BE2C (cell line): ENCODE measurements at regions not wholly inside any gene's neighbourhood (a gene's known extent, or its start where the extent isn't known, plus 50 kb on each side); places are given as distances from the start of the nearest gene placed in this dataset.

Experiments
- DNase-seq: peaks from one replicate; pipeline ENCODE4 v3.0.0-alpha.2; 2020
- H3K27me3 ChIP-seq: fragments of 250-450 bp; sonication (Bioruptor Pico); 2 replicates; pipeline ENCODE4 v1.5.1; 2020; ENCODE audit warnings: mild to moderate bottlenecking
- H3K36me3 ChIP-seq: fragments of 250-450 bp; sonication (Bioruptor Pico); 2 replicates; pipeline ENCODE4 v1.5.1; 2020; ENCODE audit warnings: mild to moderate bottlenecking
- H3K4me1 ChIP-seq: fragments of 250-450 bp; sonication (Bioruptor Pico); 2 replicates; pipeline ENCODE4 v1.5.1; 2020
- H3K4me3 ChIP-seq: 2 replicates; pipeline ENCODE4 v1.5.1; 2011; ENCODE audit warnings: low read depth, low read length
- H3K9me3 ChIP-seq: fragments of 250-450 bp; sonication (Bioruptor Pico); 2 replicates; pipeline ENCODE4 v1.5.1; 2020
- TF ChIP-seq, protein P1 (sequence below): IDR thresholded peaks from 2 replicates; pipeline ENCODE4 v1.5.1; 2012; ENCODE audit warnings: mild to moderate bottlenecking, low read depth, low read length

DNA sequence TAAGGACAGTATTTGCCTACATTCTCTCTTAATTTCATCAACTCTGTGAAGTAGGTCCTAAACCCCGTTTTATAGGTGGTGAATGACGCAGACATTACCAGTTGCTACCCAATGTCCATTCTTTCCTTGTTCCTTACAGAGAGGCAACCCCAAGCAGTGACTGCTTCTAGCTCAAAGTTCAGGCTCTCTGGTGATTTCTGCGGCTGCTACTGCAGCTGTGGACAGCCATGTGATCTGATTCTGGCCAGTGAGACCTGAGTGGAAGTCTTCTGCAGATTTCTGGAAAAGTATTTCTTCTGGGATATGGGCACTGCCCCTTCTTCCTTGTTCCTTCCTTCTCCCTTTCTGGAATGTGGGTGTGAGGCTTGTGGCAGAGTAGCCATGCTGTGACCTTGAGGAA, 82.9 kb downstream of the ARF6 start:
- Histone ChIP-seq H3K9me3 (no peaks in the 10 kb centered on the region), H3K27me3 (no peaks in the 10 kb centered on the region), H3K4me1 (peaks cover 25% of the 10 kb centered on the region), H3K36me3 (no peaks in the 10 kb centered on the region), H3K4me3 (no peak overlapping the region)
- TF ChIP-seq, protein P1, sequence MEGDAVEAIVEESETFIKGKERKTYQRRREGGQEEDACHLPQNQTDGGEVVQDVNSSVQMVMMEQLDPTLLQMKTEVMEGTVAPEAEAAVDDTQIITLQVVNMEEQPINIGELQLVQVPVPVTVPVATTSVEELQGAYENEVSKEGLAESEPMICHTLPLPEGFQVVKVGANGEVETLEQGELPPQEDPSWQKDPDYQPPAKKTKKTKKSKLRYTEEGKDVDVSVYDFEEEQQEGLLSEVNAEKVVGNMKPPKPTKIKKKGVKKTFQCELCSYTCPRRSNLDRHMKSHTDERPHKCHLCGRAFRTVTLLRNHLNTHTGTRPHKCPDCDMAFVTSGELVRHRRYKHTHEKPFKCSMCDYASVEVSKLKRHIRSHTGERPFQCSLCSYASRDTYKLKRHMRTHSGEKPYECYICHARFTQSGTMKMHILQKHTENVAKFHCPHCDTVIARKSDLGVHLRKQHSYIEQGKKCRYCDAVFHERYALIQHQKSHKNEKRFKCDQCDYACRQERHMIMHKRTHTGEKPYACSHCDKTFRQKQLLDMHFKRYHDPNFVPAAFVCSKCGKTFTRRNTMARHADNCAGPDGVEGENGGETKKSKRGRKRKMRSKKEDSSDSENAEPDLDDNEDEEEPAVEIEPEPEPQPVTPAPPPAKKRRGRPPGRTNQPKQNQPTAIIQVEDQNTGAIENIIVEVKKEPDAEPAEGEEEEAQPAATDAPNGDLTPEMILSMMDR: no peak
- no peak for DNase-seq

DNA sequence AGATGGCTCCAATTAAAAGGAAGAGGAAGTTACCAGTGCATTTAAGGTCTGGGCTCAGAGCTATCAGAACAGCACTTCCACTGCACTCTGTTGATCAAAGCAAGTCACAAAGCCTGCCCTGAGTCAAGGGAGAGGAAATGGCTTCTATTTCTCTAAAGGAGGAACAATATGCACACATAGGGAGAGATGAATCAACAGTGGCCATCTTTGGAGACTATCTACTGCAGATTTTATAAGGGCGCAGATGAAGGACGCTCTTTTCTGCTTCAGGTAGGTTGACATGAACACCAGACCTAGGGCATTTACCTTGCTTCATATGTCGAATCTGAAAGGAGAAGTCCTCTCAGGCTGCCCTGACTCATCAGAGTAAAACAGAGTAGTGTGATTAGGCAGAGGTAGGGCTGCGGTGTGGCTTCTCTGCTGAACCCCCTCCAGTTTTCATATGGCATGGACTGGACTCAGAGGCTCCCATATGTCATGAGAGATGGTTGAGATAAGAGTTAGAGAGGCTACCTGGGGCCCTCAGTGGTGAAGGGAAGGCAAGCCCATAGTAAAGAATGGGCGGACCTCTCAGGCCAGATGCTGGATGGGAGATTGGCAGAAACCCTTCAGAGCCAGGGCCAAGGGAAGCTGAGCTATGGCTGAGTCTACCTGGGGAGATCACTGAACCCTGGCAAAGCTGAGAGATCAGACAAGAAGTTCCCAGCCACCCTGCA, 84.4 kb downstream of the ARF6 start:
- DNase-seq: no peak
- H3K27me3 ChIP-seq: no peaks in the 10 kb centered on the region
- no peaks in the 10 kb centered on the region for H3K36me3 ChIP-seq
- H3K4me3 ChIP-seq: no peak overlapping the region
- no peaks in the 10 kb centered on the region for H3K9me3 ChIP-seq
- TF ChIP-seq, protein P1: no peak
- peaks cover 11% of the 10 kb centered on the region for H3K4me1 ChIP-seq

DNA sequence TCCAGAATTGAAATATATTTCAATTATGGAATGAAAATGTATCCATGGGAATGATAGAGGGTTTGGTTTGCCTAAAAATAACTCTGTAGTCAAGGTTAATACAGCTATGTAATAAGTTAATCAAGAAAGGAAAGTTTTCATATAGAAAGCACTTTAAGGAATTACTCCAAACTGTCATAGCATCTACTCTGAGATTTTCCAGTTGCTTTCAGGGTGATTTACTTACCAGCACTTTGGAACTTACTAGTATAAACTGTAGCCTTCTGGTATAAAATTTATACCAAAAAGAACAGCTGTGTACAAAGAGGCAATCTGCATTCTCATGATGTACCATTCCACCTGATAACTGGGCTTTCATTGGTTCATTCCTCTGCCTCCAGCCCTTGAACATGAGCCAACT, 87.1 kb downstream of the ARF6 start:
- DNase-seq: no peak
- Histone ChIP-seq H3K4me3 (no peak overlapping the region), H3K27me3 (no peaks in the 10 kb centered on the region), H3K36me3 (no peaks in the 10 kb centered on the region), H3K9me3 (no peaks in the 10 kb centered on the region), H3K4me1 (peaks cover 4% of the 10 kb centered on the region)
- TF ChIP-seq, protein P1: no peak

DNA sequence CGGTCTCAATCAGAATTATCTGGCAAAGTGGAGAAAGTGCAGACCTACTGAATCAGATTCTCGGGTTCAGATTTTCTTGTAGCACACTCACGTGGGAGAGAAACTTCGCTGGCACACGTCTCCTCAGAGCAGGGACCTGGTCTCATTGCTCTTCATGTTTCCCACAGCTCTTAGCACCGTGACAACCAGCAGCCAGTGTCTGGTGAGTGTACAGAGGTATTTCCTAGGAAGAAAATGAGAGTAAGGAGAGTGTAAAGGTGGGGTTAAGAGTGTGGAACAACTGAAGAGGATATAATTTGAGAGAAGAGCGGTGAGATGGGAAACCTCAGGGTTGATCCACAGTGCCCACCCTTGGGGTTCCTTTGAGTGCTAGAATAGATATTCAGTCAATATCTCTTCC, 89.2 kb downstream of the ARF6 start:
- Histone ChIP-seq H3K4me1 (peaks cover 6% of the 10 kb centered on the region), H3K36me3 (no peaks in the 10 kb centered on the region), H3K9me3 (no peaks in the 10 kb centered on the region), H3K27me3 (no peaks in the 10 kb centered on the region), H3K4me3 (no peak overlapping the region)
- TF ChIP-seq, protein P1: no peak
- no peak for DNase-seq

DNA sequence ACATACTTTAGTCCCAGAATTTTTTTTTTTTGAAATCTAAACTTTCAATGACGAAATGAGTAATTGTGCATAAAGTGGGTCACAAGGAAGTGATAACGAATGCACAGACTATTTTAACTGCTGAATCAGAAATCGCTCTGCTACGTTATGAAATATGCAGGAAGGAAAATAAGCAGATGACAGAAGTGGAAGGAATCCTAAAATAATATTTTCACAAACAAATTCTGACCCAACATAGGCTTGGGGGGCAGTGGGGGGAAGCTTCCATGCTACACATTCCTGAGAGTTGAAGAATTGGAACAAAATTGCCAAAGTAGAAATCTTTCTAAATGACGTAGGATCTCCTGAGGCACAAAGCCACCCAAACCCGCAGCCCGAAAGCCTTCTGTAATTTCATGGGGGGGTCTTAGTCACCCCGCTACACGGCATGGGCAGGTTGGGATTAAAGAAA, 89.6 kb downstream of the ARF6 start:
- no peaks in the 10 kb centered on the region for H3K9me3 ChIP-seq
- H3K27me3 ChIP-seq: no peaks in the 10 kb centered on the region
- no peak overlapping the region for H3K4me3 ChIP-seq
- peaks cover 8% of the 10 kb centered on the region for H3K4me1 ChIP-seq
- TF ChIP-seq, protein P1: no peak
- no peaks in the 10 kb centered on the region for H3K36me3 ChIP-seq
- DNase-seq: no peak

DNA sequence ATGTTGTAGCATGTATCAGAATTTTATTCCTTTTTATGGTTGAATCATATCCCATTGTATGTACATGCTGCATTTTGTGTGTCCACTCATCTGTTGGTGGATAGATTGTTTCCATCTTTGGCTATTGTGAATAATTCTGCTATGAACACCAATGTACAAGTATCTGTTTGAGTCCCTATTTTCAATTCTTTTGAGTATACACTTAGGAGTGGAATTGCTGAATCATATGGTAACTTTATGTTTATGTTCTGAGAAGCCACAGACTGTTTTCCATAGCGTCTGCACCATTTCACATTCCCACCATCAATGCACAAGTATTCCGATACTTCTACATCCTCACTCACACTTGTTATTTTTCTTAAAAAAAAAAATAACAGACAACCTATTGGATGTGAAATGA, 91.5 kb downstream of the ARF6 start:
- H3K9me3 ChIP-seq: no peaks in the 10 kb centered on the region
- TF ChIP-seq, protein P1: no peak
- H3K4me1 ChIP-seq: peaks cover 8% of the 10 kb centered on the region
- no peaks in the 10 kb centered on the region for H3K27me3 ChIP-seq
- no peaks in the 10 kb centered on the region for H3K36me3 ChIP-seq
- H3K4me3 ChIP-seq: no peak overlapping the region
- DNase-seq: no peak
